ENCODE measurements at regions not wholly inside any gene's neighbourhood (a gene's known extent, or its start where the extent isn't known, plus 50 kb on each side); places are given as distances from the start of the nearest gene placed in this dataset.

DNA sequence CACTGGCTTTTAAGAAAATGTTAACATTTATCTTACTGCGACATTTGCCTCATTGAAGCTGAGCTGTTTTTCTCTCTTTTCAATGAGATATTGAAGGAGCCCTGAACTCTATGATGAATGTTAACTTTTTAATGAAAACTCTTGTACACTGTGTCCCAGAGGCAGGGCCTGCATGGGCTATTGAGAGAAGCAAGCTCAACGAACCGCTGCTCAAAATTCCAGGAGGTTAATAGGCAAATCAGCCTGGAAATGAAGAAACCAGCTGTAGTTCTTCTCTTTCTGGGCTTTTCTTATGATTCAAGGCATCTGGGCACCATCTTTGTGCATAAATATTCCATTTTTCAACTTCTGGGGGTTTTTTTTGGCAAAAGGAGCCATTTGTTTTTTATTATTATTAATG, 168.4 kb upstream of the NPVF start:
- Histone ChIP-seq H3K9ac (ENCODE audit: low read length) (no peak overlapping the region), H3K9me2 (replicated peaks; ENCODE audit: low read length) (no peaks in the 10 kb centered on the region)

DNA sequence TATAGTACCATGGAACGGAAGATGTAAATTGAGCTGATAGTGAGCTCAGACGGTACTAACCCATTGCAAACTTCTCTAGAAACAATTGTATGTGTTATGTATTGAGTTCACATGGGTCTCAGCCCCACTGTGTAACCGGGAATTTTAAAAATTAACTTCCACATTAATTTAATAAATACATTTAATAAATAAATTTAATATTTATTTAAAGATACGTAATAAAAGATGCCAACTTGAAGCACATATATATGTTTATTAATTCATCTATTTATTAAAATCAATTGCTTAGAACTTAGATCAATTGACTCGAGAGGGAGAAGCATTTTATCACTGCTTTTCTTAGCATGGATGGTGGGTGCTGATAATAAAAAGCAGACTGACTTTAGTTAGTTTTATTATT, 170.1 kb upstream of the NPVF start:
- H3K4me1 ChIP-seq (ENCODE audit: insufficient read depth, low read length), result no peaks in the 10 kb centered on the region
- no peaks in the 10 kb centered on the region for H3K9me3 ChIP-seq (ENCODE audit: low read length)
- H3F3A ChIP-seq (ENCODE audit: low read length, unreplicated experiment), result no peaks in the 10 kb centered on the region
- TF ChIP-seq EZH2phosphoT487 (IDR thresholded peaks at IDR 0.05; ENCODE audit: borderline replicate concordance, low read length), result no peak
- TF ChIP-seq CTCF (conservative IDR thresholded peaks at IDR 0.05; ENCODE audit: low read depth, low read length), result no peak
- no peak for TF ChIP-seq EZH2 (IDR thresholded peaks at IDR 0.05; ENCODE audit: low read length, unreplicated experiment)
- no peak overlapping the region for H2AFZ ChIP-seq (ENCODE audit: low read length)
- H3K79me2 ChIP-seq (ENCODE audit: low read length), result no peaks in the 10 kb centered on the region
- no peak overlapping the region for H3K27ac ChIP-seq (ENCODE audit: low read length)
- no peaks in the 10 kb centered on the region for H3K36me3 ChIP-seq (ENCODE audit: low read depth, low read length)
- CTCF ChIA-PET, result no interaction called here
- no peak overlapping the region for H3K4me3 ChIP-seq (ENCODE audit: low read length)
- no TSS peak for BruUV-seq (replicated peaks)
- H3K4me2 ChIP-seq (ENCODE audit: low read length), result no peak overlapping the region
- intact Hi-C loops (cut with micrococcal nuclease), result no loop called here
- no peaks in the 10 kb centered on the region for H3K9me2 ChIP-seq (replicated peaks; ENCODE audit: low read length)
- ATAC-seq (no peak), DNase-seq (no peak)
- no peaks in the 10 kb centered on the region for H4K20me1 ChIP-seq (ENCODE audit: low read length)
- H3K9ac ChIP-seq (ENCODE audit: low read length), result no peak overlapping the region
- H3K27me3 ChIP-seq (ENCODE audit: low read length), result peaks cover 75% of the 10 kb centered on the region
- POLR2A ChIA-PET (ENCODE audit: unreplicated experiment), result no interaction called here

More for the DNA sequence above, 168.4 kb upstream of the NPVF start:
- ChIA-PET CTCF (interaction anchor here (0.6 kb wide), 1 partner anchor 169 kb away, joined by 5 read pairs; no protein-coding TSS in a partner anchor), POLR2A (ENCODE audit: unreplicated experiment) (no interaction called here)
- DNase-seq, result no peak
- Histone ChIP-seq H3K36me3 (ENCODE audit: low read depth, low read length) (no peaks in the 10 kb centered on the region), H3K9me3 (ENCODE audit: low read length) (no peaks in the 10 kb centered on the region), H2AFZ (ENCODE audit: low read length) (no peak overlapping the region), H3K4me3 (ENCODE audit: low read length) (no peak overlapping the region), H3K27me3 (ENCODE audit: low read length) (peaks cover 78% of the 10 kb centered on the region), H3K4me2 (ENCODE audit: low read length) (no peak overlapping the region), H4K20me1 (ENCODE audit: low read length) (no peaks in the 10 kb centered on the region), H3F3A (ENCODE audit: low read length, unreplicated experiment) (no peaks in the 10 kb centered on the region), H3K27ac (ENCODE audit: low read length) (no peak overlapping the region), H3K79me2 (ENCODE audit: low read length) (no peaks in the 10 kb centered on the region), H3K4me1 (ENCODE audit: insufficient read depth, low read length) (no peaks in the 10 kb centered on the region)
- ATAC-seq, result no peak
- TF ChIP-seq EZH2phosphoT487 (IDR thresholded peaks at IDR 0.05; ENCODE audit: borderline replicate concordance, low read length) (no peak), CTCF (conservative IDR thresholded peaks at IDR 0.05; ENCODE audit: low read depth, low read length) (no peak)
- intact Hi-C loops (cut with micrococcal nuclease), result no loop called here
- no TSS peak for BruUV-seq (replicated peaks)

- DNase-seq (no peak), ATAC-seq (no peak)
- no peak overlapping the region for H2AFZ ChIP-seq (ENCODE audit: low read length)
- POLR2A ChIA-PET (ENCODE audit: unreplicated experiment), result no interaction called here
- CTCF ChIA-PET, result no interaction called here
- no peaks in the 10 kb centered on the region for H3K9me2 ChIP-seq (replicated peaks; ENCODE audit: low read length)
- BruUV-seq (replicated peaks), result no TSS peak
- TF ChIP-seq EZH2phosphoT487 (IDR thresholded peaks at IDR 0.05; ENCODE audit: borderline replicate concordance, low read length) (no peak), CTCF (conservative IDR thresholded peaks at IDR 0.05; ENCODE audit: low read depth, low read length) (no peak), EZH2 (IDR thresholded peaks at IDR 0.05; ENCODE audit: low read length, unreplicated experiment) (no peak)
- no peak overlapping the region for H3K4me3 ChIP-seq (ENCODE audit: low read length)
- H3F3A ChIP-seq (ENCODE audit: low read length, unreplicated experiment), result no peaks in the 10 kb centered on the region
- no peaks in the 10 kb centered on the region for H3K9me3 ChIP-seq (ENCODE audit: low read length)
- no peak overlapping the region for H3K4me2 ChIP-seq (ENCODE audit: low read length)
- intact Hi-C loops (cut with micrococcal nuclease), result no loop called here
- no peaks in the 10 kb centered on the region for H4K20me1 ChIP-seq (ENCODE audit: low read length)
- no peaks in the 10 kb centered on the region for H3K4me1 ChIP-seq (ENCODE audit: insufficient read depth, low read length)
- no peak overlapping the region for H3K27ac ChIP-seq (ENCODE audit: low read length)
- no peak overlapping the region for H3K9ac ChIP-seq (ENCODE audit: low read length)
- H3K79me2 ChIP-seq (ENCODE audit: low read length), result no peaks in the 10 kb centered on the region
- no peaks in the 10 kb centered on the region for H3K36me3 ChIP-seq (ENCODE audit: low read depth, low read length)
- peaks cover 74% of the 10 kb centered on the region for H3K27me3 ChIP-seq (ENCODE audit: low read length)
These were observed 170.9 kb upstream of the NPVF start for GRCh38 chr7:25399000-25399750.

Measured in PC-3 (cell line).